ENCODE measurements at regions not wholly inside any gene's neighbourhood (a gene's known extent, or its start where the extent isn't known, plus 50 kb on each side); places are given as distances from the start of the nearest gene placed in this dataset.

- TF ChIP-seq CTCF (IDR thresholded peaks at IDR 0.05) (no peak), POLR2A (IDR thresholded peaks at IDR 0.05) (no peak)
Measured at GRCh38 chr5:85263125-85263524, 878.4 kb upstream of the EDIL3 start.
